BE2C (cell line): ENCODE measurements at regions not wholly inside any gene's neighbourhood (a gene's known extent, or its start where the extent isn't known, plus 50 kb on each side); places are given as distances from the start of the nearest gene placed in this dataset.

Experiments
- DNase-seq: peaks from one replicate; pipeline ENCODE4 v3.0.0-alpha.2; 2020
- H3K27me3 ChIP-seq: fragments of 250-450 bp; sonication (Bioruptor Pico); 2 replicates; pipeline ENCODE4 v1.5.1; 2020; ENCODE audit warnings: mild to moderate bottlenecking
- H3K36me3 ChIP-seq: fragments of 250-450 bp; sonication (Bioruptor Pico); 2 replicates; pipeline ENCODE4 v1.5.1; 2020; ENCODE audit warnings: mild to moderate bottlenecking
- H3K4me1 ChIP-seq: fragments of 250-450 bp; sonication (Bioruptor Pico); 2 replicates; pipeline ENCODE4 v1.5.1; 2020
- H3K4me3 ChIP-seq: 2 replicates; pipeline ENCODE4 v1.5.1; 2011; ENCODE audit warnings: low read depth, low read length
- H3K9me3 ChIP-seq: fragments of 250-450 bp; sonication (Bioruptor Pico); 2 replicates; pipeline ENCODE4 v1.5.1; 2020
- TF ChIP-seq, protein P1 (sequence below): IDR thresholded peaks from 2 replicates; pipeline ENCODE4 v1.5.1; 2012; ENCODE audit warnings: mild to moderate bottlenecking, low read depth, low read length

- TF ChIP-seq, protein P1, sequence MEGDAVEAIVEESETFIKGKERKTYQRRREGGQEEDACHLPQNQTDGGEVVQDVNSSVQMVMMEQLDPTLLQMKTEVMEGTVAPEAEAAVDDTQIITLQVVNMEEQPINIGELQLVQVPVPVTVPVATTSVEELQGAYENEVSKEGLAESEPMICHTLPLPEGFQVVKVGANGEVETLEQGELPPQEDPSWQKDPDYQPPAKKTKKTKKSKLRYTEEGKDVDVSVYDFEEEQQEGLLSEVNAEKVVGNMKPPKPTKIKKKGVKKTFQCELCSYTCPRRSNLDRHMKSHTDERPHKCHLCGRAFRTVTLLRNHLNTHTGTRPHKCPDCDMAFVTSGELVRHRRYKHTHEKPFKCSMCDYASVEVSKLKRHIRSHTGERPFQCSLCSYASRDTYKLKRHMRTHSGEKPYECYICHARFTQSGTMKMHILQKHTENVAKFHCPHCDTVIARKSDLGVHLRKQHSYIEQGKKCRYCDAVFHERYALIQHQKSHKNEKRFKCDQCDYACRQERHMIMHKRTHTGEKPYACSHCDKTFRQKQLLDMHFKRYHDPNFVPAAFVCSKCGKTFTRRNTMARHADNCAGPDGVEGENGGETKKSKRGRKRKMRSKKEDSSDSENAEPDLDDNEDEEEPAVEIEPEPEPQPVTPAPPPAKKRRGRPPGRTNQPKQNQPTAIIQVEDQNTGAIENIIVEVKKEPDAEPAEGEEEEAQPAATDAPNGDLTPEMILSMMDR: no peak
- no peaks in the 10 kb centered on the region for H3K4me1 ChIP-seq
- no peak for DNase-seq
- no peaks in the 10 kb centered on the region for H3K36me3 ChIP-seq
- H3K27me3 ChIP-seq: no peaks in the 10 kb centered on the region
- no peak overlapping the region for H3K4me3 ChIP-seq
- H3K9me3 ChIP-seq: no peaks in the 10 kb centered on the region
Observed at GRCh38 chr7:54332301-54332700, 209.9 kb upstream of the VSTM2A start.

- no peak for DNase-seq
- H3K36me3 ChIP-seq: no peaks in the 10 kb centered on the region
- H3K4me3 ChIP-seq: no peak overlapping the region
- H3K4me1 ChIP-seq: peaks cover 8% of the 10 kb centered on the region
- TF ChIP-seq, protein P1: no peak
- H3K27me3 ChIP-seq: no peaks in the 10 kb centered on the region
- H3K9me3 ChIP-seq: no peaks in the 10 kb centered on the region
Observed at GRCh38 chr7:54333952-54334351, 208.2 kb upstream of the VSTM2A start.

GRCh38 chr7:54336800-54337199, 205.4 kb upstream of the VSTM2A start:
- Histone ChIP-seq H3K27me3 (no peaks in the 10 kb centered on the region), H3K4me3 (no peak overlapping the region), H3K4me1 (peaks cover 12% of the 10 kb centered on the region), H3K36me3 (no peaks in the 10 kb centered on the region), H3K9me3 (no peaks in the 10 kb centered on the region)
- TF ChIP-seq, protein P1: no peak
- no peak for DNase-seq

DNA sequence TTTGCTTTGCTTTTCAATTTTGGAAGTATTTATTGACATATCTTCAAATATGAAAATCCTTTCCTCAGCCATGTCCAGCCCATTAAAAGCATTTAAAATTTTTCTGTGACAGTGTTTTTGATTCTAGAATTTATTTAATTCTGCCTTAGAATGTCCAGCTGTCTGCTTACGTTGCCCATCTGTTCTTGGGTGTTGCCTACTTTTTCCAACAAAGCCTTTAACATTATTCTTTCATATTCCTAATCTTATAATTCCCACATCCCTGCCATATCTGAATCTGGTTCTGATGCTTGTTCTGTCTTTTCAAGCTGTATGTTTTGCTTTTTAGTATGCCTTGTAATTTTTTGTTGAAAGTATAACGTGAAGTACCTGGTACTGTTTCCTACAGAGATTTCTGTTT, 204.7 kb upstream of the VSTM2A start:
- TF ChIP-seq, protein P1: no peak
- Histone ChIP-seq H3K4me1 (peaks cover 12% of the 10 kb centered on the region), H3K27me3 (no peaks in the 10 kb centered on the region), H3K36me3 (no peaks in the 10 kb centered on the region), H3K4me3 (no peak overlapping the region), H3K9me3 (no peaks in the 10 kb centered on the region)
- DNase-seq: no peak

DNA sequence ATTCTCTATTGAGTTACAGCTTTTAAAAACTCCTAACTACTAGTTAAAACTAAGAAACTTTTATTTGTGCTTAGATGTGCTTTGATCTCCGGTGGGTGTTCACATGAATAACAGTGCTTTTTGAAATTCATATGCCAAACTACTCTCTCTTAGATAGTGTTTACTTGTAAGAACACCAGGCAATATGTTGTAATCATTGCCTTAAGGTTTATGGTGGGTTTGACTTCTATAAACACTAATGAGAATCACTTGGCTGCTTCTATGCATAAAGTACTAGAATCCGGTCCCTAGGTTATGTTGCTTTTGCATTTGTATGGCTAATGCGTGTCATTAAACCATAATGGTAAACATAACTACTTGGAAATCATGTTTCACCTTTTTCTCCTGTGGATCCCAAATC, 203.9 kb upstream of the VSTM2A start:
- no peak overlapping the region for H3K4me3 ChIP-seq
- no peaks in the 10 kb centered on the region for H3K36me3 ChIP-seq
- DNase-seq: no peak
- no peaks in the 10 kb centered on the region for H3K9me3 ChIP-seq
- H3K27me3 ChIP-seq: no peaks in the 10 kb centered on the region
- TF ChIP-seq, protein P1: no peak
- peaks cover 12% of the 10 kb centered on the region for H3K4me1 ChIP-seq

DNA sequence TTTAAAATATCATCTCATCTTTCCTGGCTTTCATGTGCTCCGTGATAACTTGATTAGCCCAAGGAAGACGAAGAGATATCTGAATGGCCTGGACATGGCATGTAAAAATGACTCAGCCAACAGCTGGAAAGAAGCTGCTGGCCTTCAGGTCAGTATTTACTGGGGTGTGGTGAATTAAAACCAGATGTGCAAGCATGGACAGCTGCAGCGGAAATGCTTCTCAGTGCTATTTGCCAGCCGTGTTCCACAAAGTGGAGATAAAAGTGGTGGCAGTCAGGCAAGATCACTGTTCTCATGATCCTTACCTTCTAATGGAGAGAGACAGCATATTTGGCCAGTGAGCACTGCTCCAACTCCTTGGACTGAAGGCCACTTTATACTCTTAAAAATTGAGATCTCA, 203.1 kb upstream of the VSTM2A start:
- Histone ChIP-seq H3K9me3 (no peaks in the 10 kb centered on the region), H3K27me3 (no peaks in the 10 kb centered on the region), H3K4me3 (no peak overlapping the region), H3K36me3 (no peaks in the 10 kb centered on the region), H3K4me1 (peaks cover 12% of the 10 kb centered on the region)
- DNase-seq: peak; percentile 76
- TF ChIP-seq, protein P1: no peak
